ENCODE measurements at regions not wholly inside any gene's neighbourhood (a gene's known extent, or its start where the extent isn't known, plus 50 kb on each side); places are given as distances from the start of the nearest gene placed in this dataset.

DNA sequence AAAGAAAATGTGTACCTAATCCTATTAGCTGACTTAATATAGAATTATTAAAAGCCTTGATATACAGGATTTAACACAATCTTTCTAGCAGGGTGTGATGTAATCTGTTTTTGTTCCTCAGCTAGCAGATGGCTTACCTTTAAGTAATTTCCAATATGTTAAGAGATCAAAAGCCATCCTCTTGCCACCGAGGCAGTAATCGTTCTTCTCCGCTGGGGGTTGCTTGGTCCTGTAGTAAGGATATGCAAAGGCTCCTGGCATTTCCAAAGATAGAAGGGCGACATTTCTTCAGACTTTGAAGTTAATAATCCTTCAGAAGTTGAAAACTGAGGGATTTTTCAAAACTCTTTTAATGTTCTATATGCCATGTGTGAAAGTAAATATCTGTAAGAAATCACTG is 156.4 kb downstream of the FZD1 start:
- TF ChIP-seq ZBTB7A (IDR thresholded peaks at IDR 0.05; ENCODE audit: low read depth) (no peak), TAF1 (IDR thresholded peaks at IDR 0.05; ENCODE audit: low read depth) (no peak), EGR1 (IDR thresholded peaks at IDR 0.05) (no peak), TEAD4 (IDR thresholded peaks at IDR 0.05) (no peak), NFIC (IDR thresholded peaks at IDR 0.05) (no peak), TCF12 (IDR thresholded peaks at IDR 0.05; ENCODE audit: low read depth) (no peak), CEBPB (IDR thresholded peaks at IDR 0.05) (no peak), FOXM1 (IDR thresholded peaks at IDR 0.05; ENCODE audit: borderline replicate concordance, low read depth) (no peak)
- TF ChIP-seq, protein P1, sequence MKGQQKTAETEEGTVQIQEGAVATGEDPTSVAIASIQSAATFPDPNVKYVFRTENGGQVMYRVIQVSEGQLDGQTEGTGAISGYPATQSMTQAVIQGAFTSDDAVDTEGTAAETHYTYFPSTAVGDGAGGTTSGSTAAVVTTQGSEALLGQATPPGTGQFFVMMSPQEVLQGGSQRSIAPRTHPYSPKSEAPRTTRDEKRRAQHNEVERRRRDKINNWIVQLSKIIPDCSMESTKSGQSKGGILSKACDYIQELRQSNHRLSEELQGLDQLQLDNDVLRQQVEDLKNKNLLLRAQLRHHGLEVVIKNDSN (IDR thresholded peaks at IDR 0.05), result no peak
- TF ChIP-seq, protein P2, sequence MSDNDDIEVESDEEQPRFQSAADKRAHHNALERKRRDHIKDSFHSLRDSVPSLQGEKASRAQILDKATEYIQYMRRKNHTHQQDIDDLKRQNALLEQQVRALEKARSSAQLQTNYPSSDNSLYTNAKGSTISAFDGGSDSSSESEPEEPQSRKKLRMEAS (IDR thresholded peaks at IDR 0.05), result no peak

DNA sequence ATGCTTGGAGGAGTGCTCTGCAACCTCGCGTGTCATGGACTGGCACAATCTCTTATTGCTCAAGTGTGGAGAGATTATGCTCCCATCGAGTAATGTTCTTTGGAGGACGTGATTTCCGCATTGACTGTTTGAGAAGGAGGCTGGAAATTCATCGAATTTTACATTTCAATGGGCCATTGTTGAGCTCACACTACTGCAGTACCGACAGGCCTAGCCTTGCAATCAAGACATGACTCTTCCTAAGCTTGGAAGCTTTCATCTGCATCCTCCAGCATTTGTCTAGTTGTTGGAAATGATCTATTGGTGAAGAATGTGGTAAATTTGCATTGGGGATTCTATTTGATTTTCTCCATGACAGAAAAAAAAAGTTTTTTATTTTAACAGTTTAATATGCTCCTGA is 156.8 kb downstream of the FZD1 start:
- TF ChIP-seq NFIC (IDR thresholded peaks at IDR 0.05) (no peak), EGR1 (IDR thresholded peaks at IDR 0.05) (no peak), TCF12 (IDR thresholded peaks at IDR 0.05; ENCODE audit: low read depth) (no peak), RAD21 (IDR thresholded peaks at IDR 0.05; ENCODE audit: low read depth) (no peak), YY1 (IDR thresholded peaks at IDR 0.05; ENCODE audit: low read depth) (no peak), CREB1 (IDR thresholded peaks at IDR 0.05; ENCODE audit: low read depth) (no peak), TEAD4 (IDR thresholded peaks at IDR 0.05) (no peak), FOXM1 (IDR thresholded peaks at IDR 0.05; ENCODE audit: borderline replicate concordance, low read depth) (no peak), TAF1 (IDR thresholded peaks at IDR 0.05; ENCODE audit: low read depth) (no peak), EP300 (IDR thresholded peaks at IDR 0.05; ENCODE audit: borderline replicate concordance) (no peak), ZBTB7A (IDR thresholded peaks at IDR 0.05; ENCODE audit: low read depth) (no peak), CEBPB (IDR thresholded peaks at IDR 0.05) (no peak)
- TF ChIP-seq, protein P3, sequence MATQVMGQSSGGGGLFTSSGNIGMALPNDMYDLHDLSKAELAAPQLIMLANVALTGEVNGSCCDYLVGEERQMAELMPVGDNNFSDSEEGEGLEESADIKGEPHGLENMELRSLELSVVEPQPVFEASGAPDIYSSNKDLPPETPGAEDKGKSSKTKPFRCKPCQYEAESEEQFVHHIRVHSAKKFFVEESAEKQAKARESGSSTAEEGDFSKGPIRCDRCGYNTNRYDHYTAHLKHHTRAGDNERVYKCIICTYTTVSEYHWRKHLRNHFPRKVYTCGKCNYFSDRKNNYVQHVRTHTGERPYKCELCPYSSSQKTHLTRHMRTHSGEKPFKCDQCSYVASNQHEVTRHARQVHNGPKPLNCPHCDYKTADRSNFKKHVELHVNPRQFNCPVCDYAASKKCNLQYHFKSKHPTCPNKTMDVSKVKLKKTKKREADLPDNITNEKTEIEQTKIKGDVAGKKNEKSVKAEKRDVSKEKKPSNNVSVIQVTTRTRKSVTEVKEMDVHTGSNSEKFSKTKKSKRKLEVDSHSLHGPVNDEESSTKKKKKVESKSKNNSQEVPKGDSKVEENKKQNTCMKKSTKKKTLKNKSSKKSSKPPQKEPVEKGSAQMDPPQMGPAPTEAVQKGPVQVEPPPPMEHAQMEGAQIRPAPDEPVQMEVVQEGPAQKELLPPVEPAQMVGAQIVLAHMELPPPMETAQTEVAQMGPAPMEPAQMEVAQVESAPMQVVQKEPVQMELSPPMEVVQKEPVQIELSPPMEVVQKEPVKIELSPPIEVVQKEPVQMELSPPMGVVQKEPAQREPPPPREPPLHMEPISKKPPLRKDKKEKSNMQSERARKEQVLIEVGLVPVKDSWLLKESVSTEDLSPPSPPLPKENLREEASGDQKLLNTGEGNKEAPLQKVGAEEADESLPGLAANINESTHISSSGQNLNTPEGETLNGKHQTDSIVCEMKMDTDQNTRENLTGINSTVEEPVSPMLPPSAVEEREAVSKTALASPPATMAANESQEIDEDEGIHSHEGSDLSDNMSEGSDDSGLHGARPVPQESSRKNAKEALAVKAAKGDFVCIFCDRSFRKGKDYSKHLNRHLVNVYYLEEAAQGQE (IDR thresholded peaks at IDR 0.05; ENCODE audit: low read depth), result no peak
- TF ChIP-seq, protein P1 (IDR thresholded peaks at IDR 0.05), result no peak
- TF ChIP-seq, protein P2 (IDR thresholded peaks at IDR 0.05), result no peak

DNA sequence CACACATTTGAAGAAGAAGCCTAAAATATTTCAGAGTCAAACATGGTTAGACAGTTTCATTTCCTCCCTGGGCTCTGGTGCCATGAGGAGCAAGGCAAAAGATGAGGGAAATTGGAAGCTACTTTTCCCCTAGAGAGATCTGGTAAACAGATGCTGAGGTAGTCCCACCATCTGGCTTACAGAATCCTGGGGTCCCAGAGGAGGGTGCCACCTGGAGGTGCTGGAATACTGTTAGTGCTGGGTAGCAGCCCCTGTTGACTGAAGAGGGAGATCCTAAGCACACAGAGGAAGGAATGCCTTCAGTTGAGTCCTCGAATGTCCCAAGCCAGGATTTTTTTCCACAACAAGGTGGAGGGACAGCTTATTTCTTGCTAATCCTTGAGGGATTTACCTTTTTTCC is 160.1 kb downstream of the FZD1 start:
- TF ChIP-seq, protein P2 (IDR thresholded peaks at IDR 0.05), result no peak
- TF ChIP-seq EGR1 (IDR thresholded peaks at IDR 0.05) (no peak), EP300 (IDR thresholded peaks at IDR 0.05; ENCODE audit: borderline replicate concordance) (no peak), CEBPB (IDR thresholded peaks at IDR 0.05) (no peak), TCF12 (IDR thresholded peaks at IDR 0.05; ENCODE audit: low read depth) (no peak), FOXM1 (IDR thresholded peaks at IDR 0.05; ENCODE audit: borderline replicate concordance, low read depth) (no peak), NFIC (IDR thresholded peaks at IDR 0.05) (no peak), YY1 (IDR thresholded peaks at IDR 0.05; ENCODE audit: low read depth) (no peak), CREB1 (IDR thresholded peaks at IDR 0.05; ENCODE audit: low read depth) (no peak), ZBTB7A (IDR thresholded peaks at IDR 0.05; ENCODE audit: low read depth) (no peak)
- TF ChIP-seq, protein P1 (IDR thresholded peaks at IDR 0.05), result no peak

DNA sequence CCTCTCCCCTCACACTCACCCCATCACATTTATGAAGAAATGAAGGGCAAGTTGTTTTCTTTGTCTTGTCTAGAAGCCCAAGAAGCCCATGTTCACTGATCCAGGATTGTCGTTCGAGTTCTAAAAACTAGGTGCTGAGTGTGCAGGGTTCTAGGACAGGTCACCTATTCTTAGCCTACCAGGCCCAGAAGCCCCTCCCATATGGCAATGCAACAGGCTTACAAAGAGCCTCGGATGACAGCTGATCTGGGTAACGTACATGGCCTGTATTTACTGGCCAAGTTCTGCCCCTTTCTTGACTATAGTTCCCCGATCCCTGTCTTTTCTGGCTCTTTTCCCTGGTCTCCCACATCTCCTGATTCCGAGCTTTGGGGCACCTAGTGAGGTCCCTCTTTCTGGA is 160.9 kb downstream of the FZD1 start:
- TF ChIP-seq TCF12 (IDR thresholded peaks at IDR 0.05; ENCODE audit: low read depth), result no peak
- no peak for TF ChIP-seq RAD21 (IDR thresholded peaks at IDR 0.05; ENCODE audit: low read depth)
- TF ChIP-seq EGR1 (IDR thresholded peaks at IDR 0.05), result no peak
- no peak for TF ChIP-seq ZBTB7A (IDR thresholded peaks at IDR 0.05; ENCODE audit: low read depth)
- TF ChIP-seq, protein P1 (IDR thresholded peaks at IDR 0.05), result no peak
- no peak for TF ChIP-seq TEAD4 (IDR thresholded peaks at IDR 0.05)
- TF ChIP-seq NFIC (IDR thresholded peaks at IDR 0.05), result no peak
- TF ChIP-seq, protein P2 (IDR thresholded peaks at IDR 0.05), result no peak
- no peak for TF ChIP-seq EP300 (IDR thresholded peaks at IDR 0.05; ENCODE audit: borderline replicate concordance)
- TF ChIP-seq, protein P3 (IDR thresholded peaks at IDR 0.05; ENCODE audit: low read depth), result no peak
- no peak for TF ChIP-seq FOXM1 (IDR thresholded peaks at IDR 0.05; ENCODE audit: borderline replicate concordance, low read depth)
- TF ChIP-seq CEBPB (IDR thresholded peaks at IDR 0.05), result no peak
- TF ChIP-seq YY1 (IDR thresholded peaks at IDR 0.05; ENCODE audit: low read depth), result no peak
- no peak for TF ChIP-seq CREB1 (IDR thresholded peaks at IDR 0.05; ENCODE audit: low read depth)
- no peak for TF ChIP-seq TAF1 (IDR thresholded peaks at IDR 0.05; ENCODE audit: low read depth)

Data from Ishikawa (cell line).